ENCODE measurements at regions not wholly inside any gene's neighbourhood (a gene's known extent, or its start where the extent isn't known, plus 50 kb on each side); places are given as distances from the start of the nearest gene placed in this dataset.
"Not testable (repeated sequence)": the region's sequence is repeated elsewhere in the genome, so short reads cannot be mapped to it uniquely, and the experiment has no call there.

DNA sequence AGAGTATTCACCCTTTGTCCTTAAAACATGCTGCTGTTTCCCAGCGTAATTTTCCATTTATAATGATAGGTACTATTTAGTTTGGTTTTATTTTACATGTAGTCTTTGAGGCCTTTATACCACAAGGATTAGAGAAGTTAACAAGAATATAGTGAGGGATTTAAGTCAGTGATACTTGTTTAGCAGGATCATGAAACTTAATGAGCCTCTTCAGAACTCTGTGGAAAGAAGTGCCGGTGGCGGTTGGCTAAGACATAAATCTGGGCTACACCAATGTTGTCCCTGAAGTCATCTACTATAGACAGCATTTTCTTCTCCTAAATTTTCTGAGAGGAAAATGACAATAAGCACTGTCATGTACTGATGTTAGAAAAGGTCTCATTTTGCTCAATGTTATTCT lies 1226.0 kb upstream of the SEL1L start:
- no peak for DNase-seq

DNA sequence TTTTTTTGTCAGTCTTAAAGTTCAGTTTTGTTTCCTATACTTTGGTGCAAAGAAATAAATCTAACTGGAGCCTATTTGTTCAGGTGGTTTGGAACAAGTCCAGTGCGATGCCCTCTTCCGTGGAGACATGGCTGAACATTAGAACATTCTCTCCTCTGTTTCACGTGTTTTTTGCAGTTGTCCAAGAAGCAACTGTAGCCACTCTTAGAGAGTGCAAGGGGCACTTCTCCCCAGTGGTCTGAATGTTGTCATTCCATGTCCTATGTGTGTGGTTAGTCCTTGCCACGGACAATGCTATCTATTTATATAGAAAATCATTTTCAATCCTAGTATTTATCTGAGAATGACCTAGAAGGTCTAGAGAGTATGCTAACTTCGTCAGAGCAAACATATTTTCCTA lies 1232.5 kb upstream of the SEL1L start:
- no peak for DNase-seq

DNA sequence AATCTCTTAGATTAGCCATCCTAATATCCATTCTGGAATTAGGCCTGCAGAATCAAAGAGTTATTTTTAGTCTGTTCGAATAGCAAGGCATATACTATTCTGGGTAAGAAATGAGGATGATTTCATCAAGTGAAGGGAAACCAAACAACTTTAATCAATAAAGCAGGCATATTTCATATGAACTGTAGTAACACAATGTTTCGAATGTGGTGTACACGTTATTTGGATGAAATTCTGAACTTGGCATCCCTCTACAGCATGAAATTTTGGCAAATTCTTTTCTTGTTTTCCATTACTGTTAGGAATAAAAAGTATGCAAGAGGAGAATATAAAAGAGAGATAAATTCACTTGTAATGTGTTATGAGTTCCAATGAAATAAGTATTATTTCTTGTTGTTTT lies 1233.3 kb upstream of the SEL1L start:
- no peak for DNase-seq

DNA sequence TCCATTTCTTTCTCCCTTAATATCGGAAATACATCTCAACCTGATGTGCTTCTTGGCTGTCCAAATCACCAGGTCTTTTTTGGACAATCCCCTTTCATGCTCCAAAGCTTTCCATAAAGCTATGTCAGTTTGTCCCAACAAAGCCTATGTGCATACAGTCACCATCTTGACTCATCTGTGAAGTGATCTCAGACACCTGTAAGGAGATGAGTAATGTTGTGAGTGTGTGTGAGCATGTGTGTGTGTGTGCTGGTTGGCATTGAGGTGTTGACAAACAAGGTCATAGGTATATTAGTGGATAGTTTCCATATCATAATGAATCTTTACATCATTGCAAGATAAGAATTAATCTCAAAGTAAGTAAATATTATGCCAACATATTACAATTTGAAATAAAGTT lies 1243.3 kb upstream of the SEL1L start:
- DNase-seq, result no peak

DNA sequence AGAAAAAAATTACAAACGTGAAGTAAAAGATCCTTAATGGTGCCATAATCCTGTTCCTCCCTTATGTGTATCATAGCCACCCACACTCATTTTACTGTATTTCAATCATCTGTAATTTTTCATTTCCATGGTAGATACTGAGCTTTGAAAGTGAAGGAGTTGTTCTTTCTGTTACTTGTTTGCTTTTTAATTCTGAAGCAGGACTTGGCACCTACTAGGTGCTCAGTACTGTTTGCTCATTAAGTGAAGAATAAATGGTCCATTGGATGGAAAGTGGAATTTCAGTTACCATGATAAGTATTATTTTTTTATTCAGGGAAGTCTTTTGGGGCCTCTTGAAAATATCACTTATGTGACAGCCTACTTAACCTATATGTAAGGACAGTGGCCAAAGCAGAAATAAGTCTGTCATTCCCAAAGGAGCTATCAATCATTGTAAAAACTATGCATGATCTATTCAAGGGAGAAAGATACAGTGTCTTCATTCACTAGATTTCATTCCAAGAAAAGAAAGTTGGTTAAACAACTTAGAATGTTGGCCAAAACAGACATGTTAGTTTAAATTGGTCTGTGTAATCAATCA lies 1244.4 kb upstream of the SEL1L start:
- DNase-seq, result no peak

DNA sequence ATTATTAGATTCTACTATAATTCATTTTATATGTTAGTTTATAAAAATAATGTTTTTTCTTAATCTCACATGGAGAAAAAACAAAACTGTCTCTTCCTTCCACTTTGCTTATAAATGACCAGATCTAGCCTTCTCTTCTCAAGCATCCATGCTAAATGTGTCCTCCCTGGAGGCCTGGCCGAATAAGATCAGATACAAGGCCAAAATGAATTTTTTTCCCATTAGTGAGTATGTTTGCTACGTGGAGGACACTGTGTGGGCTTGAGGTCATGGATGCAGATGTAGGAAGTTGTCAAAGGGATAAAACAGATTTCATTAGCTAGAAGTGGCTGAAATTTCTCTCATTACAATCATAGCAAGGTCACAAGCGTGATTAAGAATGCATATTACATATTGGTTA lies 1244.9 kb upstream of the SEL1L start:
- no peak for DNase-seq

DNA sequence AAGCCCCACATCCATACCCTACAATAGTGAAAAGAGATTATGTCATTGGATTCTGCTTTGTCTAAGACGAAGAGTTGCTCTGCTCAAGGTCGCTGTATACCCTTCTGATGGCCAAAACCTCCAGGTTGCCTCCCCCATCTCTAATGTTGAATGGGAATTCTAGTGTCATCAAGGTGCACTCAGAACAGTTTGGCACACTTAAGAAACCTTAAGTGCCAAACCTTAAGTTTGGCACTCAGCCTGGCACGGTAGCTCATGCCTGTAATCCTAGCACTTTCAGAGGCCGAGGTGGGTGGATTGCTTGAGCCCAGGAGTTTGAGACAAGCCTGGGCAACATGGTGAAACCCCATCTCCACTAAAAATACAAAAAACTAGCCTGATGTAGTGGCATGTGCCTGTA lies 1245.6 kb upstream of the SEL1L start:
- no peak for DNase-seq

DNA sequence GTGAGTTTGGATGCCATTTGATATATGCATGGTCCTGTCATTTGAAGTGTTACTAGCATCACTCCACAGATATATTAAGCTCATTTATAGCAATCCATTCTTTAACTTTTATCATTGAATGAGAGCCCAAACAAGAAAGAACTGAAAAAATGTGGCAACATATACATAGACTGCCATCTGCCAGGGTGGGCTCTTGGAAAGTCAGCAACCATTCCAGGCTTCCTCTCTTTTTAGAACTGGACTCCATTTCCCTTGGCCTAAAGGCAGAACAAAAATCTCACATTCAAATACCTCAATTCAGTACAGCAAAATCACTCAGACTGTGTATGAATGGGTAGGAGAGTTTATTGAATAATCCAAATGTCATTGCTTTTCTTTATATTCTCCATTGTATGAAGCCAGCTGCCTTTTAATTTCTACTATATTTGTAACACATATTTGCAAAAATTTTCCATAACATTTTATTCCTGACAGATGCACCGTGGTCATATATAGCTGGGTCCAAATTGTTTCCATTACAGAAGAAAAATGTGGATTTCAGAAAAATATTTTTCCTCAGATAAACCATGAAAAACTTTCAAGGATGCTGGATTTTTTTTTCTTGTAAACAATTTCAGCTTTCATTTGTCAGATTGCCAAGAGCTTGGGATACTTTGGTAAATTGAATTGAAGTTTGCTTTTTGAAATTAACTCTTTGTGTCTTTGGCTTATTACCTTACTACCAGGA lies 1252.3 kb upstream of the SEL1L start:
- DNase-seq, result no peak

DNA sequence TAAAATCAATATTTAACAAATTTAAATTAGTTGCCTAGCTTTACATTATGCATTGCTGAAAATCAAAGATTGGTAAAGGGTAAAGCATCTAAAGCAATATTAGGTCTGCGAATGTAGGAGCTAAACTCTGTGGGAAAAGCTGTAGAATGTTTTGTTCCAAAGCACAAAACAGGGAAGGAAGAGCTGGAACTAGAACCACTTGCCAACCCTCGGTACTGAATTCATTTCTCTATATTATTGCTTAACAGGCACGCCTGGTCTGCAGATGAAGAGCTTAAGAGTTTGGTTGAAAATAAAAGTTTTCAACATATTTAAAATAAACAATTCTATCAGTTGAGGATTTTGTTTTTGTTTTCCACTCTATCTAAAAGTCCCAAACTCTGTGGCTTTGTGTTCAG lies 1252.8 kb upstream of the SEL1L start:
- no peak for DNase-seq

DNA sequence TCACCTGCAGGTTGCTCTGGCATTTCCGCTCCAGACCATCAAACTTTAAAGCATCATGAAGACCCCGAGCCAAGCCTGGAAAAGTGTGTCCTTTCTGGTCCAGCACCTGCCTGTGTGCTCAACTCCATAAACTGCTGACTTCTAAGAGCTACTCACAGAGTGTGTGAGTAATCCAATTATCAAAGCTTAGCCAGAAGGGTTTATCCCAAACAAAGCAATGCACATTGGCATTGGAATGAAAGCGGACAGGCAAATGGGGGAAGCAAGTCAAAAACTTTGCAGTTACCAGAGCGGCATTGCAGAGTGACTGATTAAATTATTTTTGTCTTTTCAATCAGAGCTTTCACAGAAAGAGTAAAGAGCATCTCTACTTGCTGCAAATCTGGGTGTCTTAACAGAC lies 1262.4 kb upstream of the SEL1L start:
- no peak for DNase-seq

DNA sequence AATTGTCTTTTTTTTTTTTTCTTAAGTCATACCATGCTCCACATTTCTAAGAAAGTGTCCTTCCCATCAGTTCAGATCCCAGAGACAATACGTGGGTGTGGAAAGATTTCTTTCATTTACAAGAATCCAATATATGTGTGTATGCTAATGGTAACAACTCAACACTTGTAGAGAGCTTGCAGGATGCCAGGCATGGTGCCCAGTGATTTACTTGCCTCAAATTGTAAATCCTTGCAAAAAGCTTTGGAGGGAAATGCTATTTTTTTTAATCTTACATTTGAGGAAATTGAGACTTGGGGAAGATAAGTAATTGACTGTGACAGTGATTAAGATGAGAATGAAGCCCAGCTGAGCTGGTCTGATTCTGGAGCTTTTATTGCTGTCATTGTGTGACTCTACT lies 1264.6 kb upstream of the SEL1L start:
- DNase-seq, result no peak

DNA sequence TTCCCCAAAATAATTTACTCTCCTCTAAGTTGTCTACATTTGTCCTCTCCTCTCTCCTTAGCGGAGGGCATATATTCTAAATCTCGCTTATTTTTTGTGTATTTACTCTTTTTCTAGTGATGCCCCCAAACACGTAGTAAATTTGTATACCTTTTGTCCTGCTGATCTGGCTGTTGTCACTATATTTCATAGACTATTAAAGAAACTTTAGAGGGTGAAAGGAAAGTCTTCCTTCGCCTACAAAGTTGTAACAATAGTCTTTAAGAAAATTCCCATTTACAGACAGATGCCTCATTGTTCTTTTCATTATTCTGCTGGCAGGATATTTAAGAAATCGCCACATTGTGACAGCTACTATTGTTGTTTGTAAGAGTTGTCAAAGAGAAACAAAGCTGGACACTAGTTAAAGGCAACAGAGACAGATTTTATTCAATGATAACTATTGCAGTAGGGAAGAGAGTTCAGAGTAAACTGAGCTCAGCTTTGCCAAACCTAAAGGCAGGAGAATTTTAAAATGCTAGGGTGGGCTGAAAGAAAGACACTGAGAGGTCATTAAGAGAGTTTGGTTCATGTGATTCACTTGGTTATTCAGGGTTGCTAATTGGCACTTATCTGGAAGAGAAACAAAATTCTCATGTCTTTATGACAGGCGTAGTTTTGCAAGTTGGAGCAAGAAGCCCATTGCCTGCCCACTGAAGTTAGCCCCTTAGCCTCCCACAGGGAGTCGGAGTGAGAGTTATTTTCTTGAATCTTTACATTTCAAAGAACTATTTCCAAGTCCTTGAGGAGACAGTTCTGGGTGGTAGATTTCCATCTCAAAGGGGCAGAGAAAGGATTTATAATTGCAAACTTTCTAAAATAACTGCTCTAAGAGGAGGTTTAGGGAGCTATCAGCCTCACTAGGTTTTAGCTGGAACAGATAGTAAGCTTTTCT lies 1272.5 kb upstream of the SEL1L start:
- DNase-seq, result no peak

DNA sequence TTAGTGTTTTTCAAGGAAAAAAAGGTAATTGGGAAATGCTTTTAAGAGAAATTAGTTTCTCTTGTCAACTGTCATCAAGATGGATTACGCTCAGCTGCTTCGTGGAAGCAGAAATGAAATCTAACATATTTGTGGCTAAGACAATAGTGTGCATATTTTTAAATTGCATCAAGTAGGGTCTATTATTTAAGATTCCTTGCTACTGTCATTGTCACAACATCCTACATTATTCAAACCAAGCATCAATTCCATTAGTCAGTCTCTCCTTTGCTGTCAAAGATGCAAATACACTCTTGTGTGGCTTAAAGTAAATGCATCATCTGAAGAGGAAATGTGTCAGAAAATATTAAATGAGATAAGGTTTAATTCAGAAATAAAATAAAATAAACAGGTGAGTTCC lies 1277.6 kb upstream of the SEL1L start:
- DNase-seq, result no peak

DNA sequence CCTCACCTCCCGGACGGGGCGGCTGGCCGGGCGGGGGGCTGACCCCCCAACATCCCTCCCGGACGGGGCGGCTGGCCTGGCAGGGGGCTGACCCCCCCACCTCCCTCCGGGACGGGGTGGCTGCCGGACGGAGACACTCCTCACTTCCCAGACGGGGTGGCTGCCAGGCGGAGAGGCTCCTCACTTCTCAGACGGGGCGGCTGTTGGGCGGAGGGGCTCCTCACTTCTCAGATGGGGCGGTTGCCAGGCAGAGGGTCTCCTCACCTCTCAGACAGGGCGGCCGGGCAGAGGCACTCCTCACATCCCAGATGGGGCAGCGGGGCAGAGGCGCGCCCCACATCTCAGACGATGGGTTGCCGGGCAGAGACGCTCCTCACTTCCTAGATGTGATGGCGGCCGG lies 1280.7 kb upstream of the SEL1L start:
- not testable (repeated sequence) for DNase-seq

DNA sequence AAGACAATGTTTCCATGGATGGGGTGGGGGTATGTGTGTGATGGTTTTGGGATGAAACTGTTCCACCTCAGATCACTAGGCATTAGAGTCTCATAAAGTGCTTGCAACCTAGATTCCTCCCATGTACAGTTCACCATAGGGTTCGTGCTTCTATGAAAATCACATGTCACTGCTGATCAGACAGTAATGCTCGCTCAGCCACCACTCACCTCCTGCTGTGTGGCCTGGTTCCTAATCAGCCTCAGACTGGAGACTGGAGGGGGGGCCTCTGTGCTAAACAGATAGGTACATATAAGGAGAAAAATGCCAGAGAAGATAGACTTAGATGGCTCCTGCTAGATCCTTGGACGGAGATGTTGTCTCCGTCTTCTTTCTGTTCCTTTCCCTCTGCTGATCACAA lies 1296.9 kb upstream of the SEL1L start:
- DNase-seq, result no peak

DNA sequence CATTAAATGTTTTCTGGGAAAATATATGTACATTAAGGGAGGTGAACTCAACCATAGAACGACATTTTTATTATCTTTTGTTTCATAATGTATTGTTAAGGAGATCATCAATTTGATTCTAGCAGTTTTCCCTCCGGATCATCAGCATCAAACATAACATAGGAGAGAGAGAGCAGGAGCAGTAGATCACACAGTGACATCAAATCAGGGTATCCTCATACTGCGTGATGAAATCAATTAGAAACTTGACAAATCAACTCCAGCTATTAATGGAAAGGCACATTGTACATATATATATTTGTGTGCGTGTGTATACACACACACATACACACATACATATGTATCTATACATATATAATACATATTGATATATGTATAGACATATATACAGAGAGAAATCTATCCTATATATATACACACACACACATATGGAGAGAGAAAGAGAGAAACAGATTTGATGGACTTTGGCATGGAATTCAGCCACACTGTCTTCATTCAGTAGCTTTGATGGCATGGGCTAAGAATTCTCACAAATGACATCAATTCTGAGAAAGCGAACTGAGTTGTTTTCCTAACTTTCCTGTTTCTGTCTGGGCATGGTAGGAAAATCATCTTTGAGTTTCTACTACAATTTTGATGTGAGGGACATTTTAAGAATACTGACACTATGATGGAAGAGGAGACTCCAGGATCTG lies 1302.8 kb upstream of the SEL1L start:
- DNase-seq, result no peak

DNA sequence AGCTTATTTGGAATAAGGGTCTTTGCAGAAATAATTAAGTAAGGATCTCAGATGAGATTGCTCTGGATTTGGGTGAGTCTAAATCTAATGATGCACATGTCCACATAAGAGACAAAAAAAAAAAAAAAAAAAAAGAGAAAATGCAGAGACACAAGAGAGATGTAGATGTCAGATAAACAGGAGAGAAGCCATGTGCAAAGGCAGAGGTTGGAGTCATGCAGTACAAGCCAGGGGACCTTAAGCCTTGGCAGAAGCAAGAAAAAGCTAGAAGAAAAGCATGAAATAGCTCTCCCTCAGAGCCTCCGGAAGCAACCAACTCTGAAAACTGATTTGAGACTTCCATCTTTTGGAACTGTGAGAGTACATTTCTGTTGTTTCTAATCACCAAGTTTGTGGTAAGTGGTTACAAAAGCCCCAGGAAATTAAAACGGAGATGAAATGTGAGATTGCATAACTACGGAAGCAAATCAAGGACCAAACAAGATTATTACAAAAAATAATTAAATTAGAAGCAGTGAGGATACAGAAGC lies 1304.0 kb upstream of the SEL1L start:
- no peak for DNase-seq

DNA sequence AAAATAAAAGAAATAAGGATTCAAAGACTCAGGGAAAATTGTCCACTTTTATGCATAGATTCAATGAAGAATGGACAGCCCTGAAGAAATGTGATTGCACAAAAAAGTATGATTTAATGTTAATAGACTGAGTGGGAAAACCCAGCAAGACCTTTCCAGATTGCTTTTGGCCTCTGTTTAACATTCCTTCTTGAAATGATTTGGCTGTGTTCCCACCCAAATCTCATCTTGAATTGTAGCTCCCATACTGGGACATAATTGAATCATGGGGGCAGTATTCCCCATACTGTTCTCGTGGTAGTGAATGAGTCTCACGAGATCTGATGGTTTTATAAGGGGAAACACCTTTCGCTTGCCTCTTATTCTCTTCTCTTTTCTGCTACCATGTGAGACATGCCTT lies 1316.9 kb upstream of the SEL1L start:
- no peak for DNase-seq

DNA sequence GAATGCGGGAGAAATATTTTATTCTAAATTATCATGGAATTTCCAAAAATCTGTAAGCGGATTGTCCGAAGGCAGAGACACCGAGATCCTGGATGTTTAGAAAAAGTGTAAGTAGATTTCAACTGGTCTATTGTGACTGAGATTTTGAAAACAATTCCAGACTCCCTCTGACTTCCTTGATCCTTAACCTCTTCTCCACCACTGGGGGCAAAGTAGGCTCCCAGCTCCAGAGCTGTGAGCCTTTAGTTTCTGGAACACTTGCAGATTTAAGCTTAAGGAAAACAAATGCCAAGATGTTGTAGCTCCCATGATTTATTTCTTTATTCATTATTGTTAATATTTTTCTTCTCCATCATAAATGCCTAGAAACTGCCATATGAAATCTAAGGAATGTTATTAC lies 1320.5 kb upstream of the SEL1L start:
- DNase-seq, result no peak

DNA sequence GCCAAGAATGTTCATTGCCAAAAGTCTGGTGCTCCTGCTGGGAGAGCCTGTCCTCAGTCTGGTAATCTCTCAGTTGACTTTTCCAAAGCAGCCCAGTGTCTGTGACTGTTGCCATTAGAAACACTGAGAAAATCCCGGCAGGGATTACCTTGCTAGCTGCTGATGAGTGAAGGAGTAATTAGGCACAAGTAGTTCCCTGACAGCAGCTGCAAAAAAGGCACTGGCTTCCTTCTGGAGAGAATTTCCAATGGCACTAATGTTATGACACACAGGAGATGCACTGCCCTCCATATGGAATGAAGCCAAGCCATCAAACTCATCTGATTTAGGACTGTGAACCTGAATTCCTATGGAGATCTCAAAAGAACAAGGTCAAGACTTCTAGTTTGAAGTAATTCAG lies 1321.2 kb upstream of the SEL1L start:
- DNase-seq, result no peak

DNA sequence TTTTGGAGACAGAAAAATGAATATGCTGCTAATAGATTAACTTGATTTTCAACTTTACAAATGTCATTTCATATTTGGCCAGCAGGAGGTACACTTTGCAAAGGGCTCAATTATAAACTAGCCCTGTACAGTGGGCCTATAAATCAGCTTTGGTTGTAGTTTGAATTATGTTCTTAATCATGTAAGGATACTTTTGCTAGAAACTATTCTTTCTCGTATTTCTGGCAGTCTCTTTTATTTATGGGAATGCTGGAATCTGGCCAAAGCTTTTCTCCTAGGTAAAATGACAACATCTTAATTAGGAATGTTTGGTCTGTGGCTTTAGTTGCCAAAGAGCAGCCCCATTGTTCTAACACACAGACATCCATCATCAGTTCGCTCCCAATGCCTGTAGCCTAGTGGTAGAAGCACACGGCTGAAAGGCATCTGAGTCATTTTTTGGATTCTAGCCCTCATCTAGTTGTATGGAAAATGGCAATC lies 1322.3 kb upstream of the SEL1L start:
- DNase-seq, result peak; percentile 23

DNA sequence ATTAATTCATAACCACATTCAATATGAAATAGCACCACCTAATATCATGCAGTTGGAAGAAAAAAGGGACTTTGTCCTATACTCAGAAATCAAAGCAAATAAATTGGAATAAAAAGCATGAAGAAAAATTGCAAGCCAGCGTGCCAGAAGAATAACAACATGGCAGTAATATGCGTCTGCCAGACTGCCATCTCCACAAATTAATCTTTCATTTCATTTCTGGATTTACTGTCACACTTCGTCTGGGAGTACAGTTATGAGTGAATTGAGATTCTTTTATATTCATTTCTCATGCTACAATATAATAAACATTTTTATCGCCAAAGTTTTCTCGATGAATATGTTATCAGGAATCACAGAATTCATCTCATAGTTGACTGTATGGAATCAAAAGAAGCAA lies 1327.7 kb upstream of the SEL1L start:
- no peak for DNase-seq

DNA sequence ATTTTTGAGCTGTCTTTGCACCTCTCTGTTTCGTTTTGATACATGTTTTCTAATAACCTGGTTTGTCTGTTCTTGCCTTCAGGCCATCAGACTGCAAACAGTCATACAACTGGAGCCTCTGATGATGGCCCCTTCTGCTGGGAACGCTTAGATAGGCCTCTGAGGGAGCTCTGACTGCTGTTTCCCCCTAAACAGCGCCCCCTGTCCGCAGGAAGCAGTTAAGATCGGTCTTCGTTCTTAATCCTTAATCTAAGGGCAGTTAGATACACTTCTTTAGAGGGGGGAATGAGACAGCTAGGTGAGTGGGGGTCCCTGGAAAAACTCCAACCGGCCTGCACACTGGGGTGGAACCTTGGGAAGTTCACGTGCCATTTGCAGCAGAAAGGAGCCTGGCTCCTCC lies 1338.8 kb upstream of the SEL1L start:
- DNase-seq, result no peak
